Fibroblast of mammary gland (primary cell): ENCODE measurements at regions not wholly inside any gene's neighbourhood (a gene's known extent, or its start where the extent isn't known, plus 50 kb on each side); places are given as distances from the start of the nearest gene placed in this dataset.

Experiments used
- DNase-seq: peaks from one replicate; pipeline ENCODE4 v3.0.0-alpha.2; 2010; ENCODE audit warnings: low read depth
- H3K4me3 ChIP-seq: 2 replicates; pipeline ENCODE4 v1.5.1; 2011; ENCODE audit warnings: low read depth, mild to moderate bottlenecking, low read length, moderate library complexity; ENCODE audit not compliant: control insufficient read depth
- CTCF ChIP-seq: conservative IDR thresholded peaks from 2 replicates; pipeline ENCODE4 v1.5.1; 2011; ENCODE audit warnings: low read depth, low read length, inconsistent platforms; ENCODE audit not compliant: control insufficient read depth, insufficient read depth

GRCh38 chr6:169317441-169318202 lies 64.0 kb upstream of the THBS2 start:
- H3K4me3 ChIP-seq: no peak overlapping the region
- no peak for TF ChIP-seq CTCF
- no peak for DNase-seq

- H3K4me3 ChIP-seq: no peak overlapping the region
- no peak for TF ChIP-seq CTCF
- no peak for DNase-seq
Observed at GRCh38 chr6:169316651-169317050, 63.0 kb upstream of the THBS2 start.

GRCh38 chr6:169315830-169316614 lies 62.4 kb upstream of the THBS2 start:
- H3K4me3 ChIP-seq: no peak overlapping the region
- DNase-seq: no peak
- TF ChIP-seq CTCF: no peak

- no peak for DNase-seq
- TF ChIP-seq CTCF: no peak
Observed at GRCh38 chr6:169313347-169314010, 59.8 kb upstream of the THBS2 start.

GRCh38 chr6:169312658-169313346 lies 59.2 kb upstream of the THBS2 start:
- TF ChIP-seq CTCF: peak; percentile 3
- DNase-seq: peak; percentile 84
- no peak overlapping the region for H3K4me3 ChIP-seq

More at GRCh38 chr6:169313347-169314010, 59.8 kb upstream of the THBS2 start:
- H3K4me3 ChIP-seq: no peak overlapping the region

- no peak for TF ChIP-seq CTCF
- no peak for DNase-seq
Observed at GRCh38 chr6:169310983-169311382, 57.3 kb upstream of the THBS2 start.

More at GRCh38 chr6:169310983-169311382, 57.3 kb upstream of the THBS2 start:
- H3K4me3 ChIP-seq: no peak overlapping the region
